HG02678 (cell line): ENCODE measurements at regions not wholly inside any gene's neighbourhood (a gene's known extent, or its start where the extent isn't known, plus 50 kb on each side); places are given as distances from the start of the nearest gene placed in this dataset.
"Not testable (repeated sequence)": the region's sequence is repeated elsewhere in the genome, so short reads cannot be mapped to it uniquely, and the experiment has no call there.

Source experiments
- ATAC-seq: cut with Tn5 transposase; IDR thresholded peaks from one replicate; pipeline ENCODE4 v1.9.1; 2021; ENCODE audit warnings: mild to moderate bottlenecking, moderate library complexity; ENCODE audit not compliant: unreplicated experiment

GRCh38 chr1:208461680-208462079, 217.5 kb upstream of the PLXNA2 start:
- ATAC-seq = no peak

- ATAC-seq = no peak
Measured at GRCh38 chr1:208462761-208463160, 218.6 kb upstream of the PLXNA2 start.

- ATAC-seq = no peak
Measured at GRCh38 chr1:208465266-208465665, 221.1 kb upstream of the PLXNA2 start.

- ATAC-seq = no peak
Measured at GRCh38 chr1:208465786-208466590, 221.8 kb upstream of the PLXNA2 start.

GRCh38 chr1:208467151-208467780, 223.1 kb upstream of the PLXNA2 start:
- ATAC-seq = no peak

- ATAC-seq = no peak
Measured at GRCh38 chr1:208475449-208475848, 231.3 kb upstream of the PLXNA2 start.

- no peak for ATAC-seq
Measured at GRCh38 chr1:208475951-208476845, 232.0 kb upstream of the PLXNA2 start.

GRCh38 chr1:208476846-208477170, 232.6 kb upstream of the PLXNA2 start:
- ATAC-seq = no peak

- ATAC-seq = no peak
Measured at GRCh38 chr1:208479435-208479834, 235.3 kb upstream of the PLXNA2 start.

GRCh38 chr1:208485512-208485911, 241.3 kb upstream of the PLXNA2 start:
- ATAC-seq = no peak

GRCh38 chr1:208486677-208487076, 242.5 kb upstream of the PLXNA2 start:
- ATAC-seq = no peak

- not testable (repeated sequence) for ATAC-seq
Measured at GRCh38 chr1:208488432-208488831, 244.2 kb upstream of the PLXNA2 start.

GRCh38 chr1:208496467-208497371, 252.5 kb upstream of the PLXNA2 start:
- no peak for ATAC-seq

GRCh38 chr1:208497866-208498541, 253.8 kb upstream of the PLXNA2 start:
- no peak for ATAC-seq

- ATAC-seq = no peak
Measured at GRCh38 chr1:208499026-208499425, 254.8 kb upstream of the PLXNA2 start.

- no peak for ATAC-seq
Measured at GRCh38 chr1:208499601-208500000, 255.4 kb upstream of the PLXNA2 start.

- no peak for ATAC-seq
Measured at GRCh38 chr1:208500375-208500774, 256.2 kb upstream of the PLXNA2 start.

GRCh38 chr1:208501542-208501941, 257.4 kb upstream of the PLXNA2 start:
- no peak for ATAC-seq

- ATAC-seq = no peak
Measured at GRCh38 chr1:208503787-208504186, 259.6 kb upstream of the PLXNA2 start.

- no peak for ATAC-seq
Measured at GRCh38 chr1:208506812-208507211, 262.6 kb upstream of the PLXNA2 start.
